Keratinocyte (primary cell): ENCODE measurements at regions not wholly inside any gene's neighbourhood (a gene's known extent, or its start where the extent isn't known, plus 50 kb on each side); places are given as distances from the start of the nearest gene placed in this dataset.

ENCODE experiments used
- DNase-seq: peaks from one replicate; pipeline ENCODE4 v3.0.0-alpha.2; 2011; ENCODE audit warnings: low read depth, missing footprints, low spot score
- FAIRE-seq: peaks from 2 replicates; lab custom pipeline; 2011; peaks lifted over from hg19 to GRCh38; lab: Jason Lieb, UNC
- H2AFZ ChIP-seq: 2 replicates; pipeline ENCODE4 v1.6.0; 2012; ENCODE audit warnings: low read length, control low read depth, inconsistent platforms; ENCODE audit not compliant: control insufficient read depth
- H3K27ac ChIP-seq: 2 replicates; pipeline ENCODE4 v1.5.1; 2011; ENCODE audit warnings: low read length; ENCODE audit not compliant: control insufficient read depth, insufficient read depth
- H3K27me3 ChIP-seq: 3 replicates; pipeline ENCODE4 v1.6.0; 2011; ENCODE audit warnings: low read length; ENCODE audit not compliant: control insufficient read depth, insufficient read depth; ENCODE audit errors: extremely low read depth
- H3K36me3 ChIP-seq, 2 experiments: 2 replicates in 1 of 2; 3 replicates in 1 of 2; pipeline ENCODE4 v1.5.1; 2011; ENCODE audit warnings: low read length in 2 of 2, mild to moderate bottlenecking in 1 of 2; ENCODE audit not compliant: control insufficient read depth in 2 of 2, insufficient read depth in 2 of 2; ENCODE audit errors: extremely low read depth in 1 of 2
- H3K4me1 ChIP-seq: 3 replicates; pipeline ENCODE4 v1.5.1; 2011; ENCODE audit warnings: low read length; ENCODE audit not compliant: control insufficient read depth, insufficient read depth; ENCODE audit errors: extremely low read depth
- H3K4me2 ChIP-seq: 3 replicates; pipeline ENCODE4 v1.6.0; 2011; ENCODE audit warnings: low read depth, low read length; ENCODE audit not compliant: control insufficient read depth, insufficient read depth; ENCODE audit errors: extremely low read depth
- H3K4me3 ChIP-seq, 3 experiments: fragments of 200-600 bp in 1 of 3; sonication (generic) in 1 of 3; 2 replicates in 2 of 3; 3 replicates in 1 of 3; pipeline ENCODE4 v1.5.1; 2011 to 2016; ENCODE audit warnings: low read length in 3 of 3, mild to moderate bottlenecking in 3 of 3, control low read depth in 2 of 3, inconsistent platforms in 1 of 3, low read depth in 1 of 3, mixed read lengths in 1 of 3, mixed run types in 1 of 3, moderate library complexity in 1 of 3; ENCODE audit not compliant: control insufficient read depth in 2 of 3, insufficient read depth in 2 of 3; ENCODE audit errors: extremely low read depth in 1 of 3
- H3K79me2 ChIP-seq: 2 replicates; pipeline ENCODE4 v1.6.0; 2012; ENCODE audit warnings: low read length; ENCODE audit not compliant: control insufficient read depth, insufficient read depth
- H3K9ac ChIP-seq: 3 replicates; pipeline ENCODE4 v1.6.0; 2011; ENCODE audit warnings: low read length; ENCODE audit not compliant: control insufficient read depth, insufficient read depth; ENCODE audit errors: extremely low read depth
- H3K9me1 ChIP-seq: 3 replicates; pipeline ENCODE4 v1.6.0; 2011; ENCODE audit warnings: low read length; ENCODE audit not compliant: control insufficient read depth, insufficient read depth; ENCODE audit errors: extremely low read depth
- H3K9me3 ChIP-seq: 2 replicates; pipeline ENCODE4 v1.5.1; 2012; ENCODE audit warnings: low read depth, low read length; ENCODE audit not compliant: control insufficient read depth
- H4K20me1 ChIP-seq: 3 replicates; pipeline ENCODE4 v1.6.0; 2011; ENCODE audit warnings: low read length; ENCODE audit not compliant: control insufficient read depth, insufficient read depth; ENCODE audit errors: extremely low read depth
- EZH2 ChIP-seq: IDR thresholded peaks from one replicate; pipeline ENCODE4 v1.6.1; 2012; ENCODE audit warnings: inconsistent platforms, mild to moderate bottlenecking, low read length, moderate library complexity
- dilution Hi-C: fragments of 300-500 bp; cut with MboI; formaldehyde crosslinking; loops from one replicate; pipeline ENCODE4 v1.7.0; 2020; ENCODE audit warnings: low sequenced_read_pairs; ENCODE audit not compliant: extremely low pct_ligation_motif_present
- TF ChIP-seq, protein P1 (sequence below), 3 experiments: IDR thresholded peaks in 1 of 3; conservative IDR thresholded peaks in 1 of 3; optimal IDR thresholded peaks in 1 of 3; 2 replicates in 2 of 3; 3 replicates in 1 of 3; pipeline versions ENCODE3 to v1.5.1; 2011; ENCODE audit warnings: low read length in 3 of 3, mild to moderate bottlenecking in 3 of 3, moderate library complexity in 2 of 3, control low read depth in 1 of 3, inconsistent platforms in 1 of 3; ENCODE audit not compliant: insufficient read depth in 2 of 3; ENCODE audit errors: extremely low read depth in 1 of 3

DNA sequence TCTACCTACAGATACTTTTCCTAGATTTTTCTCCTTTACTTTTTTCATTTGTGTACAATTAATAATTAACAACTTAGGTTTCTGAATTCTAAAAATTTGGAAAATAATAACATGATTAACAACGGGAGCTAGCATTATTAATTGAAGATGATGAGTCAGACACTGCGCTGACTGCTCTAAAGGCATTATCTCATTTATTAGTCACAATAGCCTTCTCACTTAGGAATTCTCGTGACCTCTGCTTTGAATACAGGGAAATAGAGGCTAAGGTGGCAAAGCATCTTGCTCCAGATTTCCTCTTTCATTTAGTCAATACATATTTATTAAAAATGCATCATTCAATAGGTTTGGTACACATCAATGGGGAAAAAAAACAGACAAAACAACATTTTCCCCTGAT is 441.3 kb downstream of the PCDH18 start:
- H3K9ac ChIP-seq: no peak overlapping the region
- no peak overlapping the region for H3K4me2 ChIP-seq
- H3K9me3 ChIP-seq: no peaks in the 10 kb centered on the region
- FAIRE-seq (no peak), DNase-seq (no peak)
- dilution Hi-C loops: no loop called here
- H2AFZ ChIP-seq: no peak overlapping the region
- H3K27me3 ChIP-seq: no peaks in the 10 kb centered on the region
- H3K36me3 ChIP-seq: no peaks in the 10 kb centered on the region
- H3K79me2 ChIP-seq: no peaks in the 10 kb centered on the region
- H3K4me1 ChIP-seq: no peaks in the 10 kb centered on the region
- no peak overlapping the region for H3K4me3 ChIP-seq
- no peaks in the 10 kb centered on the region for H4K20me1 ChIP-seq
- TF ChIP-seq EZH2: no peak
- TF ChIP-seq, protein P1, sequence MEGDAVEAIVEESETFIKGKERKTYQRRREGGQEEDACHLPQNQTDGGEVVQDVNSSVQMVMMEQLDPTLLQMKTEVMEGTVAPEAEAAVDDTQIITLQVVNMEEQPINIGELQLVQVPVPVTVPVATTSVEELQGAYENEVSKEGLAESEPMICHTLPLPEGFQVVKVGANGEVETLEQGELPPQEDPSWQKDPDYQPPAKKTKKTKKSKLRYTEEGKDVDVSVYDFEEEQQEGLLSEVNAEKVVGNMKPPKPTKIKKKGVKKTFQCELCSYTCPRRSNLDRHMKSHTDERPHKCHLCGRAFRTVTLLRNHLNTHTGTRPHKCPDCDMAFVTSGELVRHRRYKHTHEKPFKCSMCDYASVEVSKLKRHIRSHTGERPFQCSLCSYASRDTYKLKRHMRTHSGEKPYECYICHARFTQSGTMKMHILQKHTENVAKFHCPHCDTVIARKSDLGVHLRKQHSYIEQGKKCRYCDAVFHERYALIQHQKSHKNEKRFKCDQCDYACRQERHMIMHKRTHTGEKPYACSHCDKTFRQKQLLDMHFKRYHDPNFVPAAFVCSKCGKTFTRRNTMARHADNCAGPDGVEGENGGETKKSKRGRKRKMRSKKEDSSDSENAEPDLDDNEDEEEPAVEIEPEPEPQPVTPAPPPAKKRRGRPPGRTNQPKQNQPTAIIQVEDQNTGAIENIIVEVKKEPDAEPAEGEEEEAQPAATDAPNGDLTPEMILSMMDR (optimal IDR thresholded peaks at IDR 0.05 in 1 of 3, IDR thresholded peaks at IDR 0.05 in 1 of 3, conservative IDR thresholded peaks at IDR 0.05 in 1 of 3; ENCODE audit: extremely low read depth in 1 of 3, insufficient read depth in 2 of 3, low read length in 3 of 3): no peak
- no peaks in the 10 kb centered on the region for H3K9me1 ChIP-seq
- no peak overlapping the region for H3K27ac ChIP-seq

DNA sequence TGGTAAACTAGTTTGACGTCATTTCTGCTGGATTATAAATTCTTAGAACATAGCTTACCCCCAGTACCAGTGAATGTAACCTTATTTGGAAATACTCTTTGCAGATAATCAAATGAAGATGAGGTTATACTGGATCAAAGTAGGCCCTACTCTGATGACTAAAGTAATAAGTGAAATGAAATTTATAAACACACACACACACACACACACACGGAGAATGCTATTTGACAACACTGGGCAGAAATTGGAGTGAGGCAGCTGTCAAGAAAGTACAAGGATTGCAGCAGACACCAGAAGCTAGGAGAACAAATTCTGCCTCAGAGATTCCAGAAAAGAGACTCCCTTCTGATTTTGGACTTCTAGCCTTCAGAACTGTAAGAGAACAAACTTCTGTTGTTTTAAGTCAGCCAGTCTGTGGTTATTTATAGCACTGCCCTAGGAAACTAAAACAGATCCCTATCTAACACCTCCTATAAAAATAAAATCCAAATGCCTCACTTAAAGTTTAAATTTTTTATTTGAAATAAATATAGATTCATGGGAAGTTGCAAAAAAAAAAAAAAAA is 448.6 kb downstream of the PCDH18 start:
- Histone ChIP-seq H4K20me1 (no peaks in the 10 kb centered on the region), H3K27me3 (no peaks in the 10 kb centered on the region), H3K9ac (no peak overlapping the region), H3K36me3 (no peaks in the 10 kb centered on the region), H3K9me1 (no peaks in the 10 kb centered on the region), H3K9me3 (no peaks in the 10 kb centered on the region), H3K4me1 (no peaks in the 10 kb centered on the region), H3K27ac (no peak overlapping the region), H2AFZ (no peak overlapping the region), H3K4me3 (no peak overlapping the region), H3K79me2 (no peaks in the 10 kb centered on the region), H3K4me2 (no peak overlapping the region)
- no peak for DNase-seq
- FAIRE-seq: no peak
- dilution Hi-C loops: no loop called here
- TF ChIP-seq EZH2: no peak
- TF ChIP-seq, protein P1 (optimal IDR thresholded peaks at IDR 0.05 in 1 of 3, IDR thresholded peaks at IDR 0.05 in 1 of 3, conservative IDR thresholded peaks at IDR 0.05 in 1 of 3; ENCODE audit: extremely low read depth in 1 of 3, insufficient read depth in 2 of 3, low read length in 3 of 3): no peak
